ENCODE measurements at regions not wholly inside any gene's neighbourhood (a gene's known extent, or its start where the extent isn't known, plus 50 kb on each side); places are given as distances from the start of the nearest gene placed in this dataset.
"Not testable (repeated sequence)": the region's sequence is repeated elsewhere in the genome, so short reads cannot be mapped to it uniquely, and the experiment has no call there.

GRCh38 chr1:273772-274171 lies 177.7 kb downstream of the OR4F29 start:
- not testable (repeated sequence) for DNase-seq (ENCODE audit: low read depth in 3 of 3)

DNA sequence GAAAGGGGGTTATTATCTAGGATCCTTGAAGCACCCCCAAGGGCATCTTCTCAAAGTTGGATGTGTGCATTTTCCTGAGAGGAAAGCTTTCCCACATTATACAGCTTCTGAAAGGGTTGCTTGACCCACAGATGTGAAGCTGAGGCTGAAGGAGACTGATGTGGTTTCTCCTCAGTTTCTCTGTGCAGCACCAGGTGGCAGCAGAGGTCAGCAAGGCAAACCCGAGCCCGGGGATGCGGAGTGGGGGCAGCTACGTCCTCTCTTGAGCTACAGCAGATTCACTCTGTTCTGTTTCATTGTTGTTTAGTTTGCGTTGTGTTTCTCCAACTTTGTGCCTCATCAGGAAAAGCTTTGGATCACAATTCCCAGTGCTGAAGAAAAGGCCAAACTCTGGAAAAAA lies 183.7 kb downstream of the OR4F29 start:
- DNase-seq (ENCODE audit: low read depth in 3 of 3), result peak; percentile 31 to 54 (median 40)
